ENCODE measurements at regions not wholly inside any gene's neighbourhood (a gene's known extent, or its start where the extent isn't known, plus 50 kb on each side); places are given as distances from the start of the nearest gene placed in this dataset.

- Histone ChIP-seq H3K27ac (ENCODE audit: control insufficient read depth, insufficient read depth) (no peak overlapping the region), H3K9me3 (replicated peaks; ENCODE audit: control insufficient read depth, insufficient read depth, low read length) (no peaks in the 10 kb centered on the region), H4K20me1 (ENCODE audit: control insufficient read depth, insufficient read depth) (no peaks in the 10 kb centered on the region), H3K9ac (ENCODE audit: control insufficient read depth, insufficient read depth, low read length) (no peak overlapping the region), H3K4me1 (ENCODE audit: control insufficient read depth, insufficient read depth, low read length) (no peaks in the 10 kb centered on the region), H3K79me2 (ENCODE audit: control insufficient read depth, insufficient read depth, low read length) (no peaks in the 10 kb centered on the region), H3K4me3 (no peak overlapping the region), H3K4me2 (ENCODE audit: control insufficient read depth, insufficient read depth) (no peak overlapping the region), H2AFZ (ENCODE audit: control insufficient read depth, low read depth, low read length) (no peak overlapping the region), H3K27me3 (replicated peaks in 1 of 2; ENCODE audit: control insufficient read depth in 2 of 2, insufficient read depth in 2 of 2, low read length in 1 of 2) (peaks cover 0 to 4% of the 10 kb centered on the region in 2 experiments; a peak in 3 of 4 replicates), H3K36me3 (ENCODE audit: control insufficient read depth in 2 of 2, insufficient read depth in 2 of 2, low read length in 1 of 2) (no peaks in the 10 kb centered on the region)
- DNase-seq (ENCODE audit: low read depth, low spot score) (no peak), ATAC-seq (no peak), FAIRE-seq (no peak)
- ChIA-PET CTCF (no interaction called here), RAD21 (ENCODE audit: unreplicated experiment) (no interaction called here), POLR2A (no interaction called here), SMC1A (ENCODE audit: uncharacterized antibody, unreplicated experiment) (no interaction called here)
- intact Hi-C loops (cut with micrococcal nuclease; ENCODE audit: unreplicated experiment) (no loop called here), in situ Hi-C loops (cut with MboI) (no loop called here)
- WGBS (ENCODE audit: insufficient coverage, insufficient replicate concordance, low lambda C conversion rate, missing lambda C conversion rate): 18% methylated on average over 9 of the region's 9 CpGs
- TF ChIP-seq PAX8 (IDR thresholded peaks at IDR 0.05) (no peak), KLF5 (IDR thresholded peaks at IDR 0.05; ENCODE audit: partially characterized antibody) (no peak), BHLHE40 (IDR thresholded peaks at IDR 0.05; ENCODE audit: borderline replicate concordance in 1 of 2, low read depth in 2 of 2, low read length in 1 of 2) (no peak), NFIC (IDR thresholded peaks at IDR 0.05; ENCODE audit: low read depth, low read length) (no peak), MXI1 (IDR thresholded peaks at IDR 0.05; ENCODE audit: low read depth, low read length) (no peak), MLLT1 (IDR thresholded peaks at IDR 0.05) (no peak), CHD4 (IDR thresholded peaks at IDR 0.05) (no peak)
- BruUV-seq (replicated peaks): no TSS peak
These were observed 318.6 kb downstream of the FOXL1 start for GRCh38 chr16:86896976-86897375.

DNA sequence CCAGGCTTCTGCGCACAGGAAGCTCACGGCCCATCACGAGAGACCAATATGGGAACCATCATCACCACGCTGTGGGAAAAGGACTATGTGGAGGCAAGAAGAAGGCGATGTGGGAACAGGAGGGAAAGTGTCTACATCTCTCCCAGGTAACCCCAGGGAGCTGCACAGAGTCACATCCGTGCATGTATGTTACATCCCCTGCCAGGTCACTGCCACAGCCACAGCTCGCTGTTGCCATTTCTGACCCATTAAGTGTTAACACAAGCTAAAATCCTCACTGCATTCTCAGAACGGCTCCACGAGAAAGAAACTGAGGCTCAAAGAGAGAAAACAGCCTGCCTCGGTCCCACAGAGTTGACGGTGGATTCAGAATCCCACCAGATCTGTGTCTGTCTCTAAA lies 319.1 kb downstream of the FOXL1 start:
- ChIA-PET SMC1A (ENCODE audit: uncharacterized antibody, unreplicated experiment) (no interaction called here), CTCF (no interaction called here), RAD21 (ENCODE audit: unreplicated experiment) (no interaction called here), POLR2A (no interaction called here)
- H2AFZ ChIP-seq (ENCODE audit: control insufficient read depth, low read depth, low read length): no peak overlapping the region
- H4K20me1 ChIP-seq (ENCODE audit: control insufficient read depth, insufficient read depth): no peaks in the 10 kb centered on the region
- intact Hi-C loops (cut with micrococcal nuclease; ENCODE audit: unreplicated experiment) (no loop called here), in situ Hi-C loops (cut with MboI) (no loop called here)
- DNase-seq (ENCODE audit: low read depth, low spot score) (no peak), FAIRE-seq (no peak), ATAC-seq (no peak)
- BruUV-seq (replicated peaks): no TSS peak
- 34% methylated on average over 11 of the region's 11 CpGs for WGBS (ENCODE audit: insufficient coverage, insufficient replicate concordance, low lambda C conversion rate, missing lambda C conversion rate)
- H3K9ac ChIP-seq (ENCODE audit: control insufficient read depth, insufficient read depth, low read length): no peak overlapping the region
- no peak overlapping the region for H3K4me2 ChIP-seq (ENCODE audit: control insufficient read depth, insufficient read depth)
- H3K9me3 ChIP-seq (replicated peaks; ENCODE audit: control insufficient read depth, insufficient read depth, low read length): no peaks in the 10 kb centered on the region
- H3K79me2 ChIP-seq (ENCODE audit: control insufficient read depth, insufficient read depth, low read length): no peaks in the 10 kb centered on the region
- H3K27me3 ChIP-seq (replicated peaks in 1 of 2; ENCODE audit: control insufficient read depth in 2 of 2, insufficient read depth in 2 of 2, low read length in 1 of 2): peaks cover 0 to 4% of the 10 kb centered on the region in 2 experiments; a peak in 3 of 4 replicates
- no peak overlapping the region for H3K27ac ChIP-seq (ENCODE audit: control insufficient read depth, insufficient read depth)
- H3K4me1 ChIP-seq (ENCODE audit: control insufficient read depth, insufficient read depth, low read length): no peaks in the 10 kb centered on the region
- H3K36me3 ChIP-seq (ENCODE audit: control insufficient read depth in 2 of 2, insufficient read depth in 2 of 2, low read length in 1 of 2): no peaks in the 10 kb centered on the region
- no peak overlapping the region for H3K4me3 ChIP-seq
- TF ChIP-seq FOXK2 (IDR thresholded peaks at IDR 0.05) (no peak), NR2C2 (IDR thresholded peaks at IDR 0.05; ENCODE audit: borderline replicate concordance, control insufficient read depth, insufficient read length, low read depth) (no peak), BCLAF1 (IDR thresholded peaks at IDR 0.05) (no peak), PAX8 (IDR thresholded peaks at IDR 0.05) (no peak), ZNF274 (IDR thresholded peaks at IDR 0.05; ENCODE audit: insufficient read depth, insufficient read length) (no peak), TCF3 (IDR thresholded peaks at IDR 0.05; ENCODE audit: borderline replicate concordance, insufficient read depth, low read depth, low read length) (no peak), RB1 (IDR thresholded peaks at IDR 0.05; ENCODE audit: borderline replicate concordance) (no peak), TBL1XR1 (IDR thresholded peaks at IDR 0.05; ENCODE audit: low read depth, low read length) (no peak)
